ENCODE measurements at regions not wholly inside any gene's neighbourhood (a gene's known extent, or its start where the extent isn't known, plus 50 kb on each side); places are given as distances from the start of the nearest gene placed in this dataset.

DNA sequence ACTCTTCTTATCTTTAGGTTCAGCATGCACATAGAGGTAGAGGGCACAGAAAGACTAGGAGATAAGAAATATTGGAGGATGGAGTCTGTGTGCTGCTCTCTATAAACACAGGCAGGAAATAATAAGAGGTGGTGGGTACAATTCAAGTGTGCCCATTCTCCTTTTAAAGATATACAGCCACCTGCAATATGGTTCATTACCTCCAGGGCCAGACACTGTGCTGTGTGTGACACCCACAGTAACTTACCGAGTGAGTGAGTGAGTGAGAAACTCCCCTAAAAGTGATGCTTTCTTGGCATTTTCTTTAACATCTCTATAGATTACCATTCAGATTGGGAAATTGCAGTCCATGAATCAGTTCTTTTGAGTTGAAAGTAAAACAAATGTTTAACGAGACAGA, 311.8 kb upstream of the KCNN2 start:
- no peaks in the 10 kb centered on the region for H3K79me2 ChIP-seq (ENCODE audit: control insufficient read depth, insufficient read depth, low read length)
- H3K9me3 ChIP-seq (ENCODE audit: control extremely low read depth in 1 of 3, control insufficient read depth in 2 of 3, insufficient read depth in 1 of 3, low read length in 2 of 3), result no peaks in the 10 kb centered on the region
- POLR2A ChIA-PET, result no interaction called here
- DNase-seq, result no peak
- H3K4me2 ChIP-seq (replicated peaks; ENCODE audit: low read depth, low read length, poor library complexity, severe bottlenecking), result no peak overlapping the region
- no peak overlapping the region for H3K4me3 Mint-ChIP-seq
- no peaks in the 10 kb centered on the region for H3K9me3 Mint-ChIP-seq (ENCODE audit: insufficient read depth)
- CTCF ChIA-PET, result no interaction called here
- H3K27me3 Mint-ChIP-seq, result peaks cover 15% of the 10 kb centered on the region
- no peak overlapping the region for H3K9ac ChIP-seq (ENCODE audit: low read length)
- H2AFZ ChIP-seq (ENCODE audit: insufficient read depth, low read depth, low read length, poor library complexity, severe bottlenecking), result no peak overlapping the region
- ATAC-seq (ENCODE audit: low read depth), result no peak
- no peaks in the 10 kb centered on the region for H4K20me1 ChIP-seq (ENCODE audit: control insufficient read depth, insufficient read depth, low read length, poor library complexity, severe bottlenecking)
- no peak overlapping the region for H3K27ac Mint-ChIP-seq
- H3K4me1 Mint-ChIP-seq, result no peaks in the 10 kb centered on the region
- no CpG with 5 or more reads among the region's 2 CpGs for WGBS (ENCODE audit: insufficient coverage)
- intact Hi-C loops (cut with micrococcal nuclease), result no loop called here
- no peak overlapping the region for H3K4me3 ChIP-seq (ENCODE audit: control extremely low read depth in 1 of 5, extremely low read depth in 1 of 5, insufficient read depth in 1 of 5, low read depth in 2 of 5, low read length in 4 of 5)
- no peaks in the 10 kb centered on the region for H3K36me3 ChIP-seq (replicated peaks in 1 of 2; ENCODE audit: control extremely low read depth in 1 of 2, control insufficient read depth in 1 of 2, extremely low read depth in 1 of 2, insufficient read depth in 2 of 2, low read length in 1 of 2)
- peaks cover 0 to 7% (median 2%) of the 10 kb centered on the region in 4 experiments for H3K27me3 ChIP-seq (replicated peaks in 1 of 4; ENCODE audit: control extremely low read depth in 1 of 4, control insufficient read depth in 3 of 4, insufficient read depth in 4 of 4, low read length in 3 of 4)
- TF ChIP-seq, protein P1, sequence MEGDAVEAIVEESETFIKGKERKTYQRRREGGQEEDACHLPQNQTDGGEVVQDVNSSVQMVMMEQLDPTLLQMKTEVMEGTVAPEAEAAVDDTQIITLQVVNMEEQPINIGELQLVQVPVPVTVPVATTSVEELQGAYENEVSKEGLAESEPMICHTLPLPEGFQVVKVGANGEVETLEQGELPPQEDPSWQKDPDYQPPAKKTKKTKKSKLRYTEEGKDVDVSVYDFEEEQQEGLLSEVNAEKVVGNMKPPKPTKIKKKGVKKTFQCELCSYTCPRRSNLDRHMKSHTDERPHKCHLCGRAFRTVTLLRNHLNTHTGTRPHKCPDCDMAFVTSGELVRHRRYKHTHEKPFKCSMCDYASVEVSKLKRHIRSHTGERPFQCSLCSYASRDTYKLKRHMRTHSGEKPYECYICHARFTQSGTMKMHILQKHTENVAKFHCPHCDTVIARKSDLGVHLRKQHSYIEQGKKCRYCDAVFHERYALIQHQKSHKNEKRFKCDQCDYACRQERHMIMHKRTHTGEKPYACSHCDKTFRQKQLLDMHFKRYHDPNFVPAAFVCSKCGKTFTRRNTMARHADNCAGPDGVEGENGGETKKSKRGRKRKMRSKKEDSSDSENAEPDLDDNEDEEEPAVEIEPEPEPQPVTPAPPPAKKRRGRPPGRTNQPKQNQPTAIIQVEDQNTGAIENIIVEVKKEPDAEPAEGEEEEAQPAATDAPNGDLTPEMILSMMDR (IDR thresholded peaks at IDR 0.05), result no peak
- no peak for TF ChIP-seq EZH2 (IDR thresholded peaks at IDR 0.05; ENCODE audit: borderline replicate concordance, insufficient read depth, low read depth, low read length, poor library complexity, severe bottlenecking)
- H3K4me1 ChIP-seq (ENCODE audit: control insufficient read depth in 2 of 2, insufficient read depth in 2 of 2, low read length in 2 of 2), result no peaks in the 10 kb centered on the region
- no peak overlapping the region for H3K27ac ChIP-seq (ENCODE audit: low read length in 2 of 2)

DNA sequence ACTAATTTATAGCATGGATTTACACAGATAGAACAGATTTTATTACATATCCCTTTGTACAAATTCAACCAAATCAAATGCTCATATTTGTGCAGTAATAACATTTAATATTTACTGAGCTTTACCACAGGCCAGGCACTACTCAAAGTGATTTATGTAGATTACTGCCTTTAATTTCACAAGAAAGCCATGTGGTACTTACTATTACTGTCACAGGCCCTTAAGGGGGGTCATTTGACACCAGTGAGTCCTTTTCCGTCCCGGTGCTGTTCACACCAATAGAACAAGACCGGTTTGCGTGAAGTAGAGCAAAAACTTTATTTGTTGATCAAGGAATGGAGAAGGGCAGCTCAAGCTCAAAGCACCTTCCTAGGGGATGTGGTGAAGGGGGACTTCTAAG, 308.5 kb upstream of the KCNN2 start:
- no peaks in the 10 kb centered on the region for H3K4me1 ChIP-seq (ENCODE audit: control insufficient read depth in 2 of 2, insufficient read depth in 2 of 2, low read length in 2 of 2)
- no peak overlapping the region for H3K9ac ChIP-seq (ENCODE audit: low read length)
- no peaks in the 10 kb centered on the region for H3K9me3 Mint-ChIP-seq (ENCODE audit: insufficient read depth)
- H4K20me1 ChIP-seq (ENCODE audit: control insufficient read depth, insufficient read depth, low read length, poor library complexity, severe bottlenecking), result no peaks in the 10 kb centered on the region
- ChIA-PET POLR2A (no interaction called here), CTCF (no interaction called here)
- no peak overlapping the region for H3K4me3 ChIP-seq (ENCODE audit: control extremely low read depth in 1 of 5, extremely low read depth in 1 of 5, insufficient read depth in 1 of 5, low read depth in 2 of 5, low read length in 4 of 5)
- H3K27me3 Mint-ChIP-seq, result peaks cover 28% of the 10 kb centered on the region
- WGBS (ENCODE audit: insufficient coverage), result 89% methylated on average over 4 of the region's 4 CpGs
- no peaks in the 10 kb centered on the region for H3K36me3 ChIP-seq (replicated peaks in 1 of 2; ENCODE audit: control extremely low read depth in 1 of 2, control insufficient read depth in 1 of 2, extremely low read depth in 1 of 2, insufficient read depth in 2 of 2, low read length in 1 of 2)
- H3K4me2 ChIP-seq (replicated peaks; ENCODE audit: low read depth, low read length, poor library complexity, severe bottlenecking), result no peak overlapping the region
- H3K27me3 ChIP-seq (replicated peaks in 1 of 4; ENCODE audit: control extremely low read depth in 1 of 4, control insufficient read depth in 3 of 4, insufficient read depth in 4 of 4, low read length in 3 of 4), result peaks cover 0 to 23% (median 6%) of the 10 kb centered on the region in 4 experiments
- H3K27ac ChIP-seq (ENCODE audit: low read length in 2 of 2), result no peak overlapping the region
- no peaks in the 10 kb centered on the region for H3K79me2 ChIP-seq (ENCODE audit: control insufficient read depth, insufficient read depth, low read length)
- TF ChIP-seq, protein P1 (IDR thresholded peaks at IDR 0.05), result no peak
- no peak for TF ChIP-seq EZH2 (IDR thresholded peaks at IDR 0.05; ENCODE audit: borderline replicate concordance, insufficient read depth, low read depth, low read length, poor library complexity, severe bottlenecking)
- no peak overlapping the region for H2AFZ ChIP-seq (ENCODE audit: insufficient read depth, low read depth, low read length, poor library complexity, severe bottlenecking)
- ATAC-seq (ENCODE audit: low read depth), result no peak
- no peak for DNase-seq
- no peak overlapping the region for H3K27ac Mint-ChIP-seq
- intact Hi-C loops (cut with micrococcal nuclease), result no loop called here
- no peak overlapping the region for H3K4me3 Mint-ChIP-seq
- H3K4me1 Mint-ChIP-seq, result no peaks in the 10 kb centered on the region
- H3K9me3 ChIP-seq (ENCODE audit: control extremely low read depth in 1 of 3, control insufficient read depth in 2 of 3, insufficient read depth in 1 of 3, low read length in 2 of 3), result peaks cover 0 to 2% (median 0%) of the 10 kb centered on the region in 3 donors

Data from B cell (primary cell).